ENCODE measurements at regions not wholly inside any gene's neighbourhood (a gene's known extent, or its start where the extent isn't known, plus 50 kb on each side); places are given as distances from the start of the nearest gene placed in this dataset.
"Not testable (repeated sequence)": the region's sequence is repeated elsewhere in the genome, so short reads cannot be mapped to it uniquely, and the experiment has no call there.

- not testable (repeated sequence) for H3K9ac ChIP-seq (ENCODE audit: extremely low read depth, insufficient read length, low read length); H3K56ac ChIP-seq (ENCODE audit: insufficient read length, low read depth, low read length); H2AK5ac ChIP-seq (ENCODE audit: insufficient read length, low read length); H3K9me3 ChIP-seq (ENCODE audit: control insufficient read depth, low read depth, low read length); H3K4me3 Mint-ChIP-seq; H2BK20ac ChIP-seq (ENCODE audit: low read depth, low read length, poor library complexity, severe bottlenecking); DNase-seq; H2BK12ac ChIP-seq (ENCODE audit: insufficient read length, low read depth, low read length); H3K4me1 ChIP-seq (ENCODE audit: insufficient read depth, low read length); H3K23ac ChIP-seq (ENCODE audit: insufficient read length, low read depth, low read length); H2AFZ ChIP-seq (ENCODE audit: low read length); H3K27me3 Mint-ChIP-seq (ENCODE audit: low read depth); H3K18ac ChIP-seq (ENCODE audit: insufficient read length, low read depth, low read length); H2BK5ac ChIP-seq (ENCODE audit: insufficient read length, low read length); H3T11ph ChIP-seq (ENCODE audit: low read length); H3K27ac Mint-ChIP-seq; H3K79me1 ChIP-seq (ENCODE audit: insufficient read depth, low read depth, low read length, poor library complexity, severe bottlenecking); H4K8ac ChIP-seq (replicated peaks; ENCODE audit: insufficient read length, low read depth, low read length); H4K20me1 ChIP-seq (ENCODE audit: control insufficient read depth, insufficient read depth, insufficient read length); H4K91ac ChIP-seq (ENCODE audit: insufficient read length, low read depth, low read length); H2BK120ac ChIP-seq (ENCODE audit: low read depth, low read length, poor library complexity, severe bottlenecking); H3K79me2 ChIP-seq (ENCODE audit: insufficient read depth, low read length); H3K14ac ChIP-seq (ENCODE audit: insufficient read depth, low read length); H3K23me2 ChIP-seq (ENCODE audit: insufficient read length, low read depth, low read length, poor library complexity, severe bottlenecking); H3K36me3 Mint-ChIP-seq (ENCODE audit: insufficient read depth in 1 of 3, low read depth in 3 of 3); H3K4me1 Mint-ChIP-seq; H2BK15ac ChIP-seq (ENCODE audit: low read depth, low read length); H3K9me3 Mint-ChIP-seq; H3K4me2 ChIP-seq (ENCODE audit: insufficient read depth, insufficient read length, low read length); H3K4ac ChIP-seq (ENCODE audit: low read depth, low read length); H3K27me3 ChIP-seq (ENCODE audit: insufficient read depth, low read length); H4K5ac ChIP-seq (ENCODE audit: insufficient read length, low read depth, low read length); H3K27ac ChIP-seq (ENCODE audit: insufficient read length, low read depth, low read length)
- no CpG with 5 or more reads among the region's 4 CpGs for WGBS (ENCODE audit: extremely low coverage, insufficient read length, low lambda C conversion rate)
Observed at GRCh38 chr5:177892357-177892665, 103.7 kb downstream of the PROP1 start.
